Activated B cell treated with CpG ODN at 0.5 μM for 24 hours (primary cell): ENCODE measurements at regions not wholly inside any gene's neighbourhood (a gene's known extent, or its start where the extent isn't known, plus 50 kb on each side); places are given as distances from the start of the nearest gene placed in this dataset.

Experiments used
- ATAC-seq: fragments of 200-7000 bp; cut with Tn5 transposase; one replicate; pipeline ENCODE4 v1.10.0; 2021; ENCODE audit warnings: low read depth, mild to moderate bottlenecking, moderate library complexity
- CTCF ChIA-PET: fragments of 350-600 bp; sonication (Branson Sonifier 250); formaldehyde crosslinking; loops from one replicate; lab custom pipeline; 2021; ENCODE audit warnings: antibody characterized with exemption; lab: Charles Lee
- POLR2A ChIA-PET: fragments of 350-600 bp; sonication (Branson Sonifier 250); formaldehyde crosslinking; loops from one replicate; lab custom pipeline; 2021; ENCODE audit warnings: antibody characterized with exemption; lab: Charles Lee
- DNase-seq: peaks from one replicate; pipeline ENCODE4 v3.0.0; 2022
- H3K27ac Mint-ChIP-seq: one replicate; pipeline ENCODE4 v1.8.0; 2020; ENCODE audit warnings: mixed read lengths
- H3K27me3 Mint-ChIP-seq: one replicate; pipeline ENCODE4 v1.8.0; 2021; ENCODE audit warnings: mixed read lengths
- H3K36me3 Mint-ChIP-seq: one replicate; pipeline ENCODE4 v1.8.0; 2021; ENCODE audit warnings: low read depth, mixed read lengths
- H3K4me1 Mint-ChIP-seq: one replicate; pipeline ENCODE4 v1.8.0; 2021; ENCODE audit warnings: mixed read lengths
- H3K4me3 Mint-ChIP-seq: one replicate; pipeline ENCODE4 v1.8.0; 2020; ENCODE audit warnings: mild to moderate bottlenecking, mixed read lengths
- H3K9me3 Mint-ChIP-seq: one replicate; pipeline ENCODE4 v1.8.0; 2020; ENCODE audit warnings: mixed read lengths
- intact Hi-C: fragments of 100-400 bp; cut with micrococcal nuclease; formaldehyde crosslinking; loops from one replicate; pipeline ENCODE4 v1.15.1; 2024
- TF ChIP-seq, protein P1 (sequence below): fragments of 200-600 bp; IDR thresholded peaks from one replicate; pipeline ENCODE4 v1.8.0; 2022; ENCODE audit warnings: antibody characterized with exemption, mild to moderate bottlenecking

DNA sequence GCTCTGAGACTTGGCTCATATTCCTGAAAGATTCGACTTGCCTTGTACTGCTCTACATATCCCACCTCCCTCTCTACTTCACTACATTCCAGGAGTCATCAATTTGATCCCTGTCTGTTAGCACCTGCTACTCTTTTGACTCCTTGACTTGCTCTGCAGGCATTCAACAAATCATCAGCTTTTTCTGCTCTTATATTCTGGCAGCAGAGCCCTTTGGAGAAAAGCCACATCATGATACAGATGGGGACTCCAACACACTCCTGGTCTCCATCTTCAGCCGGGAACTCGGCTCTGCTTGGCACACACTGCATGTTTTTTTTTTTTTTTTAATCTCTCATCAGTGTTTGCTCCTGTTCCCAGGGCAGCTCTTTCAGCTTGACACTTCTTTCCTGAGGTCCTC, 293.2 kb upstream of the LCORL start:
- ChIA-PET CTCF (no interaction called here), POLR2A (no interaction called here)
- Mint-ChIP-seq H3K4me1 (no peaks in the 10 kb centered on the region), H3K27me3 (peaks cover 8% of the 10 kb centered on the region), H3K9me3 (peaks cover 2% of the 10 kb centered on the region), H3K27ac (no peak overlapping the region), H3K36me3 (no peaks in the 10 kb centered on the region), H3K4me3 (no peak overlapping the region)
- no peak for ATAC-seq
- DNase-seq, result no peak
- intact Hi-C loops, result no loop called here
- TF ChIP-seq, protein P1, sequence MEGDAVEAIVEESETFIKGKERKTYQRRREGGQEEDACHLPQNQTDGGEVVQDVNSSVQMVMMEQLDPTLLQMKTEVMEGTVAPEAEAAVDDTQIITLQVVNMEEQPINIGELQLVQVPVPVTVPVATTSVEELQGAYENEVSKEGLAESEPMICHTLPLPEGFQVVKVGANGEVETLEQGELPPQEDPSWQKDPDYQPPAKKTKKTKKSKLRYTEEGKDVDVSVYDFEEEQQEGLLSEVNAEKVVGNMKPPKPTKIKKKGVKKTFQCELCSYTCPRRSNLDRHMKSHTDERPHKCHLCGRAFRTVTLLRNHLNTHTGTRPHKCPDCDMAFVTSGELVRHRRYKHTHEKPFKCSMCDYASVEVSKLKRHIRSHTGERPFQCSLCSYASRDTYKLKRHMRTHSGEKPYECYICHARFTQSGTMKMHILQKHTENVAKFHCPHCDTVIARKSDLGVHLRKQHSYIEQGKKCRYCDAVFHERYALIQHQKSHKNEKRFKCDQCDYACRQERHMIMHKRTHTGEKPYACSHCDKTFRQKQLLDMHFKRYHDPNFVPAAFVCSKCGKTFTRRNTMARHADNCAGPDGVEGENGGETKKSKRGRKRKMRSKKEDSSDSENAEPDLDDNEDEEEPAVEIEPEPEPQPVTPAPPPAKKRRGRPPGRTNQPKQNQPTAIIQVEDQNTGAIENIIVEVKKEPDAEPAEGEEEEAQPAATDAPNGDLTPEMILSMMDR, result no peak

DNA sequence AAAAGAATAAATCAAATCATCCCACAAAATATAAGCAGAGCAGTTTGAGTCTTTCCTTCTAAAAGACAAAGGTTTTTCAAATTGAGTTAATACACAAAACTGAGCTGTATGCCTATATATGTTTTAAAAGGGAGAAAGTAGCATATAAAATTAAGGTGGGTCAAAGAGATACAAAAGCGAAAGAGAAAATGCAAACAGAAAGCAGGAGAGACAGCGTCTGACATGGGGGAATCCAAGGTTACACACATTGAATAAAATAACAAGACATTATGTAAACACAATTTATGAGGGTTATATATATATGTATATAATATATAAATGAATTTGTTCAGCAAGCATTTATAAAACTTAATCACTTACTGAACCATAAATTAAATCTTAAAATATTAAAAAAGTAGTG, 276.1 kb upstream of the LCORL start:
- H3K4me3 Mint-ChIP-seq, result no peak overlapping the region
- intact Hi-C loops, result no loop called here

DNA sequence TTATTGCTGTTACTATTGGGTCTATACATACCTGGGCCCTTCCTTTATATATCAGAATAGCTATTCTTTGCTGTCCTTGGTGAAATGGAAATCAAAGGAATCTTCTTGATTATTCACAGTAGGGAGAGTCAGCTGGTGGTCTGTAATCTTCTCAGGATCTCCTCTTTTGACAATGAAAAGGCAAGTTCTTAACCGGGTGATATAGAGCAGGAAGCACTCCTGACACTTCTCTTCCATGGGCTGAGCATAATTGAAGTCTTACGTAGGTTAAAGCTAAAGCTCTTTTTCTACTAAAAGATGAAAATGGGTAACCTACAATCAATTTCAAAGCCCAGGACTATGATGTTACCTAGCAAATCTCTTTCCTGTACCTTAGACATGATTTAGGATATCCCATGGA, 274.9 kb upstream of the LCORL start:
- H3K27me3 Mint-ChIP-seq, result no peaks in the 10 kb centered on the region
- POLR2A ChIA-PET, result no interaction called here

More for the DNA sequence above, 276.1 kb upstream of the LCORL start:
- Mint-ChIP-seq H3K36me3 (no peaks in the 10 kb centered on the region), H3K27ac (no peak overlapping the region), H3K27me3 (no peaks in the 10 kb centered on the region), H3K4me1 (no peaks in the 10 kb centered on the region), H3K9me3 (no peaks in the 10 kb centered on the region)
- POLR2A ChIA-PET, result no interaction called here
- ATAC-seq, result no peak
- CTCF ChIA-PET, result no interaction called here
- DNase-seq, result no peak
- TF ChIP-seq, protein P1, result no peak

DNA sequence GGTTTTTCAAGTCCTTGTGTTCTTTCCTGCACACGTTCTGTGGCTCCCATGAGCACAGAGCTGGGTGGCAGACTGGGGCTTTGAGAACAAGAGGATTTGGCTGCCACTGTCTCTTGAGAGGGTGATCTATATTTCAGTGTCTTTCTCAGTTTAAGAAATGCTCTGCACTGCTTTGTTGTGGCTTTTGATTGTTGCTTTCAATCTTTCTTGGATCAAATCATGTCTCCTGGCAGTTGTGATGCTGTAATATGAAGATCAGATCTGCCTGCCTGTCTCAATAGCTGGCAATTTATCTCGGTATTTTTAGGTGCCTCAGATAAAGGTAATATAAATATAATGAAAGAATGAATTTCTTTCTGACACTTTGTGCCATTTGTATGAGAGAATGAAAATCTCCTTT, 273.3 kb upstream of the LCORL start:
- no peaks in the 10 kb centered on the region for H3K4me1 Mint-ChIP-seq
- ATAC-seq, result no peak
- no peaks in the 10 kb centered on the region for H3K36me3 Mint-ChIP-seq
- no peak overlapping the region for H3K4me3 Mint-ChIP-seq
- TF ChIP-seq, protein P1, result no peak
- intact Hi-C loops, result no loop called here
- ChIA-PET POLR2A (no interaction called here), CTCF (no interaction called here)
- H3K27ac Mint-ChIP-seq, result no peak overlapping the region
- H3K27me3 Mint-ChIP-seq, result no peaks in the 10 kb centered on the region
- no peaks in the 10 kb centered on the region for H3K9me3 Mint-ChIP-seq
- DNase-seq, result no peak

More for the DNA sequence above, 274.9 kb upstream of the LCORL start:
- Mint-ChIP-seq H3K36me3 (no peaks in the 10 kb centered on the region), H3K9me3 (no peaks in the 10 kb centered on the region), H3K4me3 (no peak overlapping the region), H3K4me1 (no peaks in the 10 kb centered on the region), H3K27ac (no peak overlapping the region)
- TF ChIP-seq, protein P1, result no peak
- CTCF ChIA-PET, result no interaction called here
- DNase-seq (no peak), ATAC-seq (no peak)
- intact Hi-C loops, result no loop called here

DNA sequence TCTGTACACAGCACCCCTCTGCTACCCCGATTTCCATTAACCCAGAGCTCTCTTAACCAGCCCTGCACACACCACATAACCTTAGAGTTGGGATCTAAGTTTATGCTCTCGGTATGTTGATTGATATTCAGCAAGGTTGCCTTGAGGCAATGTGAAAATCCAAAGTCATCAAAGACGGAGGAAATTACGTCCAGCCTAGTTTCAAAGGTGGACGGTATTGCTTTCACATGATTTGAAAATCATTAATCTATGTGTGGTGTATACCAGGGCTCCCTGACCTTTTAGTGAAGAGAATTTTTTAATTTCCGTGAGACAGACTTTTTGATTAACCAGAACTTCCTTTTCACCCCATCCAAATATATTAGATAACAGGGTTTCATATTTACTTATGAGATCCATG, 272.5 kb upstream of the LCORL start:
- ATAC-seq (no peak), DNase-seq (no peak)
- intact Hi-C loops, result no loop called here
- H3K27me3 Mint-ChIP-seq, result no peaks in the 10 kb centered on the region
- POLR2A ChIA-PET, result no interaction called here
- no peak overlapping the region for H3K4me3 Mint-ChIP-seq
- CTCF ChIA-PET, result no interaction called here
- H3K4me1 Mint-ChIP-seq, result no peaks in the 10 kb centered on the region
- no peak overlapping the region for H3K27ac Mint-ChIP-seq
- TF ChIP-seq, protein P1, result no peak
- H3K36me3 Mint-ChIP-seq, result no peaks in the 10 kb centered on the region
- no peaks in the 10 kb centered on the region for H3K9me3 Mint-ChIP-seq
